ENCODE measurements at regions not wholly inside any gene's neighbourhood (a gene's known extent, or its start where the extent isn't known, plus 50 kb on each side); places are given as distances from the start of the nearest gene placed in this dataset.

- Mint-ChIP-seq H3K4me1 (no peaks in the 10 kb centered on the region), H3K36me3 (no peaks in the 10 kb centered on the region), H3K9me3 (no peaks in the 10 kb centered on the region), H3K27ac (no peak overlapping the region), H3K4me3 (no peak overlapping the region), H3K27me3 (ENCODE audit: insufficient read depth, low read depth) (no peaks in the 10 kb centered on the region)
- TF ChIP-seq CTCF (IDR thresholded peaks at IDR 0.05) (no peak), EZH2 (IDR thresholded peaks at IDR 0.05) (no peak), EZH2phosphoT487 (IDR thresholded peaks at IDR 0.05) (no peak)
- Histone ChIP-seq H3K4me1 (no peaks in the 10 kb centered on the region), H3K4me2 (no peak overlapping the region), H3K27me3 (no peaks in the 10 kb centered on the region), H4K20me1 (ENCODE audit: low read depth) (no peaks in the 10 kb centered on the region), H3K27ac (no peak overlapping the region), H3K9me3 (ENCODE audit: low read depth) (no peaks in the 10 kb centered on the region), H3K9ac (no peak overlapping the region), H3F3A (ENCODE audit: low read depth) (no peaks in the 10 kb centered on the region), H3K4me3 (no peak overlapping the region), H3K79me2 (ENCODE audit: low read depth) (no peaks in the 10 kb centered on the region), H2AFZ (replicated peaks) (peak overlapping the region; percentile 54), H3K36me3 (no peaks in the 10 kb centered on the region)
- no peak for DNase-seq (ENCODE audit: low spot score)
These were observed 847.1 kb upstream of the MBL2 start for GRCh38 chr10:53619671-53620070.

- Mint-ChIP-seq H3K9me3 (peaks cover 3% of the 10 kb centered on the region), H3K27ac (no peak overlapping the region), H3K4me1 (no peaks in the 10 kb centered on the region), H3K36me3 (no peaks in the 10 kb centered on the region), H3K4me3 (no peak overlapping the region), H3K27me3 (ENCODE audit: insufficient read depth, low read depth) (no peaks in the 10 kb centered on the region)
- Histone ChIP-seq H3K4me2 (no peak overlapping the region), H4K20me1 (ENCODE audit: low read depth) (no peaks in the 10 kb centered on the region), H3F3A (ENCODE audit: low read depth) (no peaks in the 10 kb centered on the region), H3K9ac (no peak overlapping the region), H3K4me3 (no peak overlapping the region), H2AFZ (replicated peaks) (peak overlapping the region; percentile 0), H3K4me1 (no peaks in the 10 kb centered on the region), H3K27ac (no peak overlapping the region), H3K79me2 (ENCODE audit: low read depth) (no peaks in the 10 kb centered on the region), H3K9me3 (ENCODE audit: low read depth) (no peaks in the 10 kb centered on the region), H3K27me3 (no peaks in the 10 kb centered on the region), H3K36me3 (no peaks in the 10 kb centered on the region)
- no peak for DNase-seq (ENCODE audit: low spot score)
- TF ChIP-seq EZH2 (IDR thresholded peaks at IDR 0.05), result no peak
- TF ChIP-seq EZH2phosphoT487 (IDR thresholded peaks at IDR 0.05), result no peak
- TF ChIP-seq CTCF (IDR thresholded peaks at IDR 0.05), result no peak
These were observed 835.1 kb upstream of the MBL2 start for GRCh38 chr10:53607691-53608090.

GRCh38 chr10:53606981-53607380, 834.4 kb upstream of the MBL2 start:
- Mint-ChIP-seq H3K27ac (no peak overlapping the region), H3K9me3 (peaks cover 3% of the 10 kb centered on the region), H3K4me1 (no peaks in the 10 kb centered on the region), H3K27me3 (ENCODE audit: insufficient read depth, low read depth) (no peaks in the 10 kb centered on the region), H3K4me3 (no peak overlapping the region), H3K36me3 (no peaks in the 10 kb centered on the region)
- DNase-seq (ENCODE audit: low spot score), result no peak
- Histone ChIP-seq H2AFZ (replicated peaks) (no peak overlapping the region), H3K27ac (no peak overlapping the region), H3K9ac (no peak overlapping the region), H4K20me1 (ENCODE audit: low read depth) (no peaks in the 10 kb centered on the region), H3K4me2 (no peak overlapping the region), H3K4me3 (no peak overlapping the region), H3K9me3 (ENCODE audit: low read depth) (no peaks in the 10 kb centered on the region), H3F3A (ENCODE audit: low read depth) (no peaks in the 10 kb centered on the region), H3K36me3 (no peaks in the 10 kb centered on the region), H3K4me1 (no peaks in the 10 kb centered on the region), H3K79me2 (ENCODE audit: low read depth) (no peaks in the 10 kb centered on the region), H3K27me3 (no peaks in the 10 kb centered on the region)
- TF ChIP-seq EZH2phosphoT487 (IDR thresholded peaks at IDR 0.05) (no peak), EZH2 (IDR thresholded peaks at IDR 0.05) (no peak), CTCF (IDR thresholded peaks at IDR 0.05) (no peak)
